ENCODE measurements at regions not wholly inside any gene's neighbourhood (a gene's known extent, or its start where the extent isn't known, plus 50 kb on each side); places are given as distances from the start of the nearest gene placed in this dataset.

DNA sequence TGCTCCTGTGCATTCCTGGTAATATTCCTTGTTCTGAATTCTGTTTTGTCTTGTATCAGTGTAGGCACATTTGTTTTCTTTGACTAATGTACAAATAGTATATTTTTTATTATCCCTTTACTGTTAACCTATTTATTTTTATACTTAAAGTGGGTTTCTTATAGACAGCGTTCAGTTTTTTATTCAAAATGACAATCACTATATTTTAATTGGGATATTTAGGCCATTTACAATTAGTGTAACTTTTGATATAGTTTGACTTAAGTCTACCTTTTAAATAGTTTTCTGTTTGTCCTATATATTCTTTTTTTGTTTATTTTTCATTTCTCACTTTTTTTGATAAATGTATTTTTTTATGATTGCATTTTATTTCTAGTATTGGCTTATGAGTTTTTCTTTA is 219.8 kb downstream of the DNAJB9 start:
- TF ChIP-seq CTCF (conservative IDR thresholded peaks at IDR 0.05; ENCODE audit: low read depth, low read length) (no peak), CHD1 (IDR thresholded peaks at IDR 0.05; ENCODE audit: low read depth, low read length) (no peak), POLR2A (IDR thresholded peaks at IDR 0.05; ENCODE audit: low read depth, low read length) (no peak), SMC3 (IDR thresholded peaks at IDR 0.05; ENCODE audit: low read depth, low read length) (no peak), CEBPB (IDR thresholded peaks at IDR 0.05; ENCODE audit: low read depth, low read length) (no peak), RCOR1 (IDR thresholded peaks at IDR 0.05; ENCODE audit: insufficient replicate concordance, low read length) (no peak), MAZ (IDR thresholded peaks at IDR 0.05; ENCODE audit: borderline replicate concordance, low read depth, low read length) (no peak), FOS (IDR thresholded peaks at IDR 0.05; ENCODE audit: low read depth, low read length) (no peak), BHLHE40 (IDR thresholded peaks at IDR 0.05; ENCODE audit: low read depth, low read length) (no peak), RAD21 (IDR thresholded peaks at IDR 0.05; ENCODE audit: low read length) (no peak)
- TF ChIP-seq, protein P1, sequence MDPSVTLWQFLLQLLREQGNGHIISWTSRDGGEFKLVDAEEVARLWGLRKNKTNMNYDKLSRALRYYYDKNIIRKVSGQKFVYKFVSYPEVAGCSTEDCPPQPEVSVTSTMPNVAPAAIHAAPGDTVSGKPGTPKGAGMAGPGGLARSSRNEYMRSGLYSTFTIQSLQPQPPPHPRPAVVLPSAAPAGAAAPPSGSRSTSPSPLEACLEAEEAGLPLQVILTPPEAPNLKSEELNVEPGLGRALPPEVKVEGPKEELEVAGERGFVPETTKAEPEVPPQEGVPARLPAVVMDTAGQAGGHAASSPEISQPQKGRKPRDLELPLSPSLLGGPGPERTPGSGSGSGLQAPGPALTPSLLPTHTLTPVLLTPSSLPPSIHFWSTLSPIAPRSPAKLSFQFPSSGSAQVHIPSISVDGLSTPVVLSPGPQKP (IDR thresholded peaks at IDR 0.05; ENCODE audit: borderline replicate concordance, low read depth, low read length), result no peak
- TF ChIP-seq, protein P2, sequence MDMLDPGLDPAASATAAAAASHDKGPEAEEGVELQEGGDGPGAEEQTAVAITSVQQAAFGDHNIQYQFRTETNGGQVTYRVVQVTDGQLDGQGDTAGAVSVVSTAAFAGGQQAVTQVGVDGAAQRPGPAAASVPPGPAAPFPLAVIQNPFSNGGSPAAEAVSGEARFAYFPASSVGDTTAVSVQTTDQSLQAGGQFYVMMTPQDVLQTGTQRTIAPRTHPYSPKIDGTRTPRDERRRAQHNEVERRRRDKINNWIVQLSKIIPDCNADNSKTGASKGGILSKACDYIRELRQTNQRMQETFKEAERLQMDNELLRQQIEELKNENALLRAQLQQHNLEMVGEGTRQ (IDR thresholded peaks at IDR 0.05; ENCODE audit: low read depth, low read length), result no peak
